GM18517 (cell line): ENCODE measurements at regions not wholly inside any gene's neighbourhood (a gene's known extent, or its start where the extent isn't known, plus 50 kb on each side); places are given as distances from the start of the nearest gene placed in this dataset.
A peak's percentile ranks its signal among the peaks of the same experiment; 100 is the strongest.

ENCODE experiments used
- ATAC-seq: cut with Tn5 transposase; IDR thresholded peaks from one replicate; pipeline ENCODE4 v1.9.1; 2021; ENCODE audit warnings: mild to moderate bottlenecking, moderate library complexity; ENCODE audit not compliant: unreplicated experiment

GRCh38 chr20:19807946-19808330 lies 49.9 kb downstream of the RIN2 start:
- ATAC-seq: no peak

GRCh38 chr20:19808498-19808897 lies 50.4 kb downstream of the RIN2 start:
- ATAC-seq: no peak

- no peak for ATAC-seq
These were observed 51.4 kb downstream of the RIN2 start for GRCh38 chr20:19809505-19809904.

- ATAC-seq: no peak
These were observed 53.2 kb downstream of the RIN2 start for GRCh38 chr20:19811231-19811630.

GRCh38 chr20:19812056-19812455 lies 54.0 kb downstream of the RIN2 start:
- ATAC-seq: no peak

- no peak for ATAC-seq
These were observed 54.6 kb downstream of the RIN2 start for GRCh38 chr20:19812696-19813095.

- ATAC-seq: no peak
These were observed 56.0 kb downstream of the RIN2 start for GRCh38 chr20:19813846-19814640.

GRCh38 chr20:19815553-19815991 lies 57.5 kb downstream of the RIN2 start:
- no peak for ATAC-seq

- no peak for ATAC-seq
These were observed 58.3 kb downstream of the RIN2 start for GRCh38 chr20:19816386-19816785.

- no peak for ATAC-seq
These were observed 59.0 kb downstream of the RIN2 start for GRCh38 chr20:19817017-19817416.

- ATAC-seq: no peak
These were observed 61.1 kb downstream of the RIN2 start for GRCh38 chr20:19819149-19819548.

- no peak for ATAC-seq
These were observed 62.6 kb downstream of the RIN2 start for GRCh38 chr20:19820555-19821211.

GRCh38 chr20:19821606-19822005 lies 63.5 kb downstream of the RIN2 start:
- ATAC-seq: no peak

GRCh38 chr20:19823216-19823615 lies 65.2 kb downstream of the RIN2 start:
- no peak for ATAC-seq

- ATAC-seq: no peak
These were observed 65.9 kb downstream of the RIN2 start for GRCh38 chr20:19823971-19824370.

GRCh38 chr20:19824861-19825260 lies 66.8 kb downstream of the RIN2 start:
- no peak for ATAC-seq

- ATAC-seq: no peak
These were observed 68.3 kb downstream of the RIN2 start for GRCh38 chr20:19826179-19826914.

- no peak for ATAC-seq
These were observed 69.8 kb downstream of the RIN2 start for GRCh38 chr20:19827818-19828217.

- peak; percentile 97 for ATAC-seq
These were observed 70.2 kb downstream of the RIN2 start for GRCh38 chr20:19828232-19828631.

- ATAC-seq: no peak
These were observed 72.2 kb downstream of the RIN2 start for GRCh38 chr20:19830211-19830785.

GRCh38 chr20:19832875-19833274 lies 74.8 kb downstream of the RIN2 start:
- ATAC-seq: no peak
